HL-60 (cell line): ENCODE measurements at regions not wholly inside any gene's neighbourhood (a gene's known extent, or its start where the extent isn't known, plus 50 kb on each side); places are given as distances from the start of the nearest gene placed in this dataset.

Source experiments
- DNase-seq, 2 experiments: peaks; one replicate each; pipeline ENCODE4 v3.0.0-alpha.2; 2010 to 2020; ENCODE audit warnings: low read depth in 1 of 2, low spot score in 1 of 2
- H3K27ac ChIP-seq: fragments of 250-450 bp; sonication (Bioruptor Pico); replicated peaks from 2 replicates; pipeline ENCODE4 v1.5.1; 2020; ENCODE audit warnings: mild to moderate bottlenecking, moderate library complexity
- H3K27me3 ChIP-seq: fragments of 250-450 bp; sonication (Bioruptor Pico); 2 replicates; pipeline ENCODE4 v1.5.1; 2021; ENCODE audit warnings: mild to moderate bottlenecking, moderate library complexity; ENCODE audit not compliant: insufficient read depth, poor library complexity, severe bottlenecking
- H3K4me3 ChIP-seq: replicated peaks from 2 replicates; pipeline ENCODE4 v1.5.1; 2011; ENCODE audit warnings: mild to moderate bottlenecking, control low read depth, low read length; ENCODE audit not compliant: insufficient read depth
- GABPA ChIP-seq: IDR thresholded peaks from 2 replicates; pipeline ENCODE4 v1.6.1; 2012; ENCODE audit warnings: low read depth
- POLR2AphosphoS5 ChIP-seq: IDR thresholded peaks from 2 replicates; pipeline ENCODE4 v1.6.1; 2012; ENCODE audit warnings: low read depth
- SPI1 ChIP-seq: IDR thresholded peaks from 2 replicates; pipeline ENCODE4 v1.6.1; 2012; ENCODE audit warnings: low read depth, mild to moderate bottlenecking, borderline replicate concordance
- TF ChIP-seq, protein P1 (sequence below): IDR thresholded peaks from 2 replicates; pipeline ENCODE4 v1.6.1; 2012; ENCODE audit warnings: low read depth; ENCODE audit not compliant: insufficient replicate concordance
- TF ChIP-seq, protein P2 (sequence below): IDR thresholded peaks from one replicate; pipeline ENCODE4 v1.5.1; 2011; ENCODE audit warnings: low read length, control low read depth, inconsistent platforms; ENCODE audit not compliant: insufficient read depth

- TF ChIP-seq, protein P1, sequence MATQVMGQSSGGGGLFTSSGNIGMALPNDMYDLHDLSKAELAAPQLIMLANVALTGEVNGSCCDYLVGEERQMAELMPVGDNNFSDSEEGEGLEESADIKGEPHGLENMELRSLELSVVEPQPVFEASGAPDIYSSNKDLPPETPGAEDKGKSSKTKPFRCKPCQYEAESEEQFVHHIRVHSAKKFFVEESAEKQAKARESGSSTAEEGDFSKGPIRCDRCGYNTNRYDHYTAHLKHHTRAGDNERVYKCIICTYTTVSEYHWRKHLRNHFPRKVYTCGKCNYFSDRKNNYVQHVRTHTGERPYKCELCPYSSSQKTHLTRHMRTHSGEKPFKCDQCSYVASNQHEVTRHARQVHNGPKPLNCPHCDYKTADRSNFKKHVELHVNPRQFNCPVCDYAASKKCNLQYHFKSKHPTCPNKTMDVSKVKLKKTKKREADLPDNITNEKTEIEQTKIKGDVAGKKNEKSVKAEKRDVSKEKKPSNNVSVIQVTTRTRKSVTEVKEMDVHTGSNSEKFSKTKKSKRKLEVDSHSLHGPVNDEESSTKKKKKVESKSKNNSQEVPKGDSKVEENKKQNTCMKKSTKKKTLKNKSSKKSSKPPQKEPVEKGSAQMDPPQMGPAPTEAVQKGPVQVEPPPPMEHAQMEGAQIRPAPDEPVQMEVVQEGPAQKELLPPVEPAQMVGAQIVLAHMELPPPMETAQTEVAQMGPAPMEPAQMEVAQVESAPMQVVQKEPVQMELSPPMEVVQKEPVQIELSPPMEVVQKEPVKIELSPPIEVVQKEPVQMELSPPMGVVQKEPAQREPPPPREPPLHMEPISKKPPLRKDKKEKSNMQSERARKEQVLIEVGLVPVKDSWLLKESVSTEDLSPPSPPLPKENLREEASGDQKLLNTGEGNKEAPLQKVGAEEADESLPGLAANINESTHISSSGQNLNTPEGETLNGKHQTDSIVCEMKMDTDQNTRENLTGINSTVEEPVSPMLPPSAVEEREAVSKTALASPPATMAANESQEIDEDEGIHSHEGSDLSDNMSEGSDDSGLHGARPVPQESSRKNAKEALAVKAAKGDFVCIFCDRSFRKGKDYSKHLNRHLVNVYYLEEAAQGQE: no peak
- TF ChIP-seq GABPA (no peak), SPI1 (no peak), POLR2AphosphoS5 (no peak)
- TF ChIP-seq, protein P2, sequence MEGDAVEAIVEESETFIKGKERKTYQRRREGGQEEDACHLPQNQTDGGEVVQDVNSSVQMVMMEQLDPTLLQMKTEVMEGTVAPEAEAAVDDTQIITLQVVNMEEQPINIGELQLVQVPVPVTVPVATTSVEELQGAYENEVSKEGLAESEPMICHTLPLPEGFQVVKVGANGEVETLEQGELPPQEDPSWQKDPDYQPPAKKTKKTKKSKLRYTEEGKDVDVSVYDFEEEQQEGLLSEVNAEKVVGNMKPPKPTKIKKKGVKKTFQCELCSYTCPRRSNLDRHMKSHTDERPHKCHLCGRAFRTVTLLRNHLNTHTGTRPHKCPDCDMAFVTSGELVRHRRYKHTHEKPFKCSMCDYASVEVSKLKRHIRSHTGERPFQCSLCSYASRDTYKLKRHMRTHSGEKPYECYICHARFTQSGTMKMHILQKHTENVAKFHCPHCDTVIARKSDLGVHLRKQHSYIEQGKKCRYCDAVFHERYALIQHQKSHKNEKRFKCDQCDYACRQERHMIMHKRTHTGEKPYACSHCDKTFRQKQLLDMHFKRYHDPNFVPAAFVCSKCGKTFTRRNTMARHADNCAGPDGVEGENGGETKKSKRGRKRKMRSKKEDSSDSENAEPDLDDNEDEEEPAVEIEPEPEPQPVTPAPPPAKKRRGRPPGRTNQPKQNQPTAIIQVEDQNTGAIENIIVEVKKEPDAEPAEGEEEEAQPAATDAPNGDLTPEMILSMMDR: no peak
- H3K27me3 ChIP-seq: no peaks in the 10 kb centered on the region
- no peak for DNase-seq
Measured at GRCh38 chr18:77980275-77980674, 730.6 kb downstream of the GALR1 start.

GRCh38 chr18:77981874-77982273 lies 732.2 kb downstream of the GALR1 start:
- Histone ChIP-seq H3K27ac (no peak overlapping the region), H3K27me3 (no peaks in the 10 kb centered on the region), H3K4me3 (no peak overlapping the region)
- TF ChIP-seq GABPA: no peak
- TF ChIP-seq, protein P2: no peak
- TF ChIP-seq SPI1: no peak
- TF ChIP-seq, protein P1: no peak
- no peak for TF ChIP-seq POLR2AphosphoS5
- no peak for DNase-seq

More at GRCh38 chr18:77980275-77980674, 730.6 kb downstream of the GALR1 start:
- Histone ChIP-seq H3K27ac (no peak overlapping the region), H3K4me3 (no peak overlapping the region)

- DNase-seq: no peak
- Histone ChIP-seq H3K27ac (no peak overlapping the region), H3K4me3 (no peak overlapping the region), H3K27me3 (no peaks in the 10 kb centered on the region)
- TF ChIP-seq, protein P1: no peak
- TF ChIP-seq, protein P2: no peak
- TF ChIP-seq GABPA (no peak), POLR2AphosphoS5 (no peak), SPI1 (no peak)
Measured at GRCh38 chr18:77983270-77983669, 733.6 kb downstream of the GALR1 start.
